GM18517 (cell line): ENCODE measurements at regions not wholly inside any gene's neighbourhood (a gene's known extent, or its start where the extent isn't known, plus 50 kb on each side); places are given as distances from the start of the nearest gene placed in this dataset.
"Not testable (repeated sequence)": the region's sequence is repeated elsewhere in the genome, so short reads cannot be mapped to it uniquely, and the experiment has no call there.

Source experiments
- ATAC-seq: cut with Tn5 transposase; IDR thresholded peaks from one replicate; pipeline ENCODE4 v1.9.1; 2021; ENCODE audit warnings: mild to moderate bottlenecking, moderate library complexity; ENCODE audit not compliant: unreplicated experiment

DNA sequence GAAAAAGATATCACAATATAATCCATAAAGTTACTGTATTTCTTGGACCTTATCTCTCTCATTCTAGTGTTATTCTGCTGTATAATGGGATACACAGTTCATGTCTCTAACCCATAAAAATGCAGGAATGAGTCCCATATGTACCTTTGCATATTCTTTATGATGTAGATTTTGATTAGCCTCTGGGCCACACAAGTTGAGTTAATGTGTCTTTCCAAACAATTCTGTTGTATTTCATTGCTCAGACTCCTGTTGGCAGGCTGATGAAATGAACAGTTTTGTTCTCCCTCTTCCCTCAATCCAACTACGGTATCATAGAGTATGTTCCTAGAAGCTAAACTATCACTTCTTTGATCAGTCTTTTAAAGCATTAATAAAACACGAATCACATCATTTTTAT is 113.2 kb upstream of the SATB2 start:
- ATAC-seq = no peak

- no peak for ATAC-seq
Observed at GRCh38 chr2:199569336-199569735, 111.6 kb upstream of the SATB2 start.

DNA sequence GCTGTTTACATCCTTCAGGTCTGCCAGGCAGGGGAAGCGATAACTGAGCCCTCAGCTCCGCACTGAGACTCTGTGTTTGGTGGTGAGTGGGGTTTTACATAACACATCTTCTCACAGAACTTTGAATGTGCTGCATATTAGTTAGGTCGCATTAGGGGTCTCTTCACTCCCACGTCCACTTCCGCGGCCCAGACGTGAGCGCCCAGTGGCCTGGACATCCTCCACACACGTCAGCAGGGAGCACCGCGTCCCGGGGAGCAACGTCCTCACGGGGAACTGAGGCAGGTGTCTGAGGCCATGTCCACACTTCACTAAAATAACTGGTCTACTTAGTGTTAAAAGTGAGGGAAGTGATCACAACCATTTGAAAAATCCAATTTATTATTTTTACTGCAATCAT is 100.4 kb upstream of the SATB2 start:
- ATAC-seq = no peak

GRCh38 chr2:199556527-199557285 is 99.0 kb upstream of the SATB2 start:
- no peak for ATAC-seq

DNA sequence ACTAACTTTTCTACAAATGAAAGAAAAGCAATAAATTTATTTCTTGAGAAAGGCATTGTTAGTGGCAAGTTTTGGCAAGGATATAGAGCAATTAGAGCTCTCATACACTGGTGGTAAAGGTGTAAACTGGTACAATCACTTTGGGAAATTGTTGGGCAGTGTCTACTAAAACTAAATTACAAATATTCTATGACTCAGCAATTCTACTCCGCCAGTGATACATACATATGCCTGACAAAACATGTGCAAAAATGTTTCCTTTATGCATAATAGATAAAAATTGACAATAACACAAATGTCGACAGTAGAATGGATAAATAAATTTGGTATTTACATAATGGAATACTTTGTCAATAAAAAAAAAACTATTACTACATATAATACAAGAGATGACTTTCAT is 96.3 kb upstream of the SATB2 start:
- ATAC-seq = no peak

GRCh38 chr2:199552141-199552540 is 94.4 kb upstream of the SATB2 start:
- no peak for ATAC-seq

- no peak for ATAC-seq
Observed at GRCh38 chr2:199543606-199544172, 86.0 kb upstream of the SATB2 start.

- ATAC-seq = no peak
Observed at GRCh38 chr2:199535445-199536177, 77.9 kb upstream of the SATB2 start.

- not testable (repeated sequence) for ATAC-seq
Observed at GRCh38 chr2:199533873-199534272, 76.1 kb upstream of the SATB2 start.

GRCh38 chr2:199527071-199527470 is 69.3 kb upstream of the SATB2 start:
- no peak for ATAC-seq

GRCh38 chr2:199524689-199525574 is 67.2 kb upstream of the SATB2 start:
- no peak for ATAC-seq

GRCh38 chr2:199509403-199509802 is 51.7 kb upstream of the SATB2 start:
- peak; percentile 56 for ATAC-seq
